Uterus (tissue), 3 donors: ENCODE measurements at regions not wholly inside any gene's neighbourhood (a gene's known extent, or its start where the extent isn't known, plus 50 kb on each side); places are given as distances from the start of the nearest gene placed in this dataset.

Experiments used
- DNase-seq, 2 donors: peaks; one replicate each; pipeline ENCODE4 v3.0.0-alpha.2; 2019 to 2020
- H3K27ac ChIP-seq, 2 donors: fragments of 200-600 bp; sonication (generic); 1 replicate in 1 of 2; 2 replicates in 1 of 2; pipeline ENCODE4 v1.5.1; 2016 to 2018
- H3K27me3 ChIP-seq, 2 donors: fragments of 200-600 bp; sonication (generic); one replicate each; pipeline ENCODE4 v1.5.1; 2018 to 2019; ENCODE audit warnings: control low read depth in 1 of 2
- H3K36me3 ChIP-seq, 2 donors: fragments of 200-600 bp; sonication (generic); one replicate each; pipeline ENCODE4 v1.5.1; 2019; ENCODE audit warnings: control low read depth in 1 of 2
- H3K4me1 ChIP-seq, 2 donors: fragments of 200-600 bp; sonication (generic); one replicate each; pipeline ENCODE4 v1.5.1; 2018 to 2019; ENCODE audit warnings: control low read depth in 1 of 2
- H3K4me3 ChIP-seq, 2 donors: fragments of 200-600 bp; sonication (generic); 1 replicate in 1 of 2; 2 replicates in 1 of 2; pipeline ENCODE4 v1.5.1; 2018 to 2019; ENCODE audit warnings: mild to moderate bottlenecking in 1 of 2
- H3K9me3 ChIP-seq, 2 donors: fragments of 200-600 bp; sonication (generic); one replicate each; pipeline ENCODE4 v1.5.1; 2019; ENCODE audit warnings: control low read depth in 1 of 2
- POLR2A ChIP-seq, 2 donors: fragments of 450-650 bp; IDR thresholded peaks; one replicate each; pipeline ENCODE4 v1.6.1; 2016; ENCODE audit warnings: antibody characterized with exemption in 2 of 2, mild to moderate bottlenecking in 1 of 2, moderate library complexity in 1 of 2
- intact Hi-C: fragments of 100-400 bp; cut with DNase I; formaldehyde crosslinking; loops from one replicate; pipeline ENCODE4 v1.15.1; 2023; ENCODE audit warnings: low total_unique reads
- TF ChIP-seq, protein P1 (sequence below), 4 experiments: fragments of 200-600 bp in 2 of 4; fragments of 450-650 bp in 2 of 4; sonication (generic) in 2 of 4; IDR thresholded peaks; one replicate each; pipeline ENCODE4 v1.5.1; 2016 to 2019; ENCODE audit warnings: antibody characterized with exemption in 4 of 4, mild to moderate bottlenecking in 2 of 4, moderate library complexity in 1 of 4
- donor health status: DM: yes; HTN: yes; CAD: no.

DNA sequence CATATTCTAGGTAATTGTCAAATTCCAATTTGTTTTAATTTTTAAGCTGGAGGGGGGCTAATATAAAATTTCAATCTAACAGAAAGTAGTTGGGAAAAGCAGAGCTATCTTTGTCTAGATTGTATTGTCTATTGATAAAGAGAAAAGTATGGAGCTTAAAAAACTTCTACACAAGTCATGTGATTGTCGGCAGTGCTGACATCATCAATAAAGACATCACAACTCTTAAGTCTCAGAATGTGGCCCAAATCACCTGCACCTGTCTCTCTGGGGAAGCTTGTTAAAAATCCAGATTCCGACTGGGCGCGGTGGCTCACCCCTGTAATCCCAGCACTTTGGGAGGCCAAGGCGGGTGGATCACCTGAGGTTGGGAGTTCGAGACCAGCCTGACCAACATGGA, 333.8 kb downstream of the RASEF start:
- Histone ChIP-seq H3K4me1 (no peaks in the 10 kb centered on the region), H3K9me3 (no peaks in the 10 kb centered on the region), H3K27ac (no peak overlapping the region), H3K4me3 (no peak overlapping the region), H3K27me3 (no peaks in the 10 kb centered on the region), H3K36me3 (no peaks in the 10 kb centered on the region)
- no peak for DNase-seq
- TF ChIP-seq, protein P1, sequence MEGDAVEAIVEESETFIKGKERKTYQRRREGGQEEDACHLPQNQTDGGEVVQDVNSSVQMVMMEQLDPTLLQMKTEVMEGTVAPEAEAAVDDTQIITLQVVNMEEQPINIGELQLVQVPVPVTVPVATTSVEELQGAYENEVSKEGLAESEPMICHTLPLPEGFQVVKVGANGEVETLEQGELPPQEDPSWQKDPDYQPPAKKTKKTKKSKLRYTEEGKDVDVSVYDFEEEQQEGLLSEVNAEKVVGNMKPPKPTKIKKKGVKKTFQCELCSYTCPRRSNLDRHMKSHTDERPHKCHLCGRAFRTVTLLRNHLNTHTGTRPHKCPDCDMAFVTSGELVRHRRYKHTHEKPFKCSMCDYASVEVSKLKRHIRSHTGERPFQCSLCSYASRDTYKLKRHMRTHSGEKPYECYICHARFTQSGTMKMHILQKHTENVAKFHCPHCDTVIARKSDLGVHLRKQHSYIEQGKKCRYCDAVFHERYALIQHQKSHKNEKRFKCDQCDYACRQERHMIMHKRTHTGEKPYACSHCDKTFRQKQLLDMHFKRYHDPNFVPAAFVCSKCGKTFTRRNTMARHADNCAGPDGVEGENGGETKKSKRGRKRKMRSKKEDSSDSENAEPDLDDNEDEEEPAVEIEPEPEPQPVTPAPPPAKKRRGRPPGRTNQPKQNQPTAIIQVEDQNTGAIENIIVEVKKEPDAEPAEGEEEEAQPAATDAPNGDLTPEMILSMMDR (IDR thresholded peaks at IDR 0.05) = no peak
- no peak for TF ChIP-seq POLR2A (IDR thresholded peaks at IDR 0.05)
- intact Hi-C loops = no loop called here

DNA sequence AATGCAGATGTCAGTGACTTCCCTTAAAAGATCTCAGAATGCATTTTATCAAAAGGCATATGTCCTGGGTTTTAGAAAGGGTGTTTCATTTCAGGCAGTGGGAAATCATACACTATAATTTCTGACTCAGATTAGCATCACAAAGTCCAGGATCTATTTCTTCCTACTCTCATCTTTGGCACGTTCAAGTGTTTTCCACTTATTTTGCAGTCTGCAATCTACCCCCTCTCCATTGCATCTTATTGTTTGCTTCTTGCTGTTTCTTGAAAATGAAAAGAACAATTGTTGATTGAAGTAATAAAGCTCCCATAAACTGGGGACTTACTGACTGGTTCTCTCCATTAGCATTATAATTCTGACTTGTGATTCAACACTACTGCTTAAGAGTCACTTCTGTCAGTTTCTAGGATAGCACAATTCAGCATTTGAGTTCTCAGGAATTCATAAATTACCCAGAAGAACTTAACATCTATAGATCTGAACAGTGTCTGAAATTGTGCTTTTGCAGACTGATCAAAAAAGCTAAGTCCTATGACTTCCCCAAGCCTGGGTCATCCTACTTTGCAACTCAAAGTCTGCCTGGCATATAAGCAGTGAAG, 332.9 kb downstream of the RASEF start:
- H3K27me3 ChIP-seq = no peaks in the 10 kb centered on the region
- H3K36me3 ChIP-seq = no peaks in the 10 kb centered on the region
- no peak overlapping the region for H3K4me3 ChIP-seq
- H3K9me3 ChIP-seq = no peaks in the 10 kb centered on the region
- TF ChIP-seq POLR2A (IDR thresholded peaks at IDR 0.05) = no peak
- TF ChIP-seq, protein P1 (IDR thresholded peaks at IDR 0.05) = no peak
- DNase-seq = no peak
- no peak overlapping the region for H3K27ac ChIP-seq
- no peaks in the 10 kb centered on the region for H3K4me1 ChIP-seq
- intact Hi-C loops = no loop called here

DNA sequence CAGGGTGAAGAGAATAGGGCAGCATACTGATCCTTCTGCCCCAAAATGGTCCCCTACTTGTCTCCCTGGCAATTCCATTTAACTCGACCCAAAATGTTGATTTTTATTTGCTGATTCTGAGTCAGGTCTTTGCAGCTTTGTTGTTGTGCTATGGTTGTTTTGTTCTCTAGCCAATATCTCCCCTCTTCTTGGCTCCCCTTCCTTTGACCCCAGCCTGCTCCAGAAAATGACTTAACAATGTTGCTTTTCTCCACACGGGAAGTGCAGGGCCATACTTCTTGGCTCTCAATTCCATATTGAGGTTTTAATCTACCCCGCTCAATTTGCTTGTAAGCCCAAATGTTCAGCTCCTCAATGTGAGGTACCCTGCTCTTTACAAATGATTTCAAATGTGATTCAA, 330.0 kb downstream of the RASEF start:
- Histone ChIP-seq H3K4me3 (no peak overlapping the region), H3K4me1 (no peaks in the 10 kb centered on the region), H3K27ac (no peak overlapping the region), H3K27me3 (no peaks in the 10 kb centered on the region), H3K9me3 (no peaks in the 10 kb centered on the region), H3K36me3 (no peaks in the 10 kb centered on the region)
- intact Hi-C loops = no loop called here
- TF ChIP-seq, protein P1 (IDR thresholded peaks at IDR 0.05) = no peak
- TF ChIP-seq POLR2A (IDR thresholded peaks at IDR 0.05) = no peak
- no peak for DNase-seq

DNA sequence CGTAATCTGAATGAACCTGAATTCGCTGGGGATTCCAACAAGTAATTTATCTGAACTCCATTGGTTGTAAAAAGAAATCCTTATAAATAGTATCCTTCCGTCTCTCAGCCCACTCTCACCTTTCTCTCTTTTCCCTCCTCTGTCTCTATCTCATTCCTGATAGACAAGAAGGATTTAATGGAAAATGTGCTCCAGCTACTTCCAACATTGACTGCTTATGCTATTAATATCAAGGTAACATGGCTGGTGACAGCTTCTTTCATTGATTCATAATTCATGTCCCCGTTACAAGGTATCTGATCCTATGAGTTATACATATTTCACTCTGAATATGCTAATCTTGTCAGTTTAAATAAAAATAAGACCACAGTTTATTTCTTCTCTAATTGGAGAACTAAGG, 326.8 kb downstream of the RASEF start:
- H3K4me3 ChIP-seq = no peak overlapping the region
- TF ChIP-seq POLR2A (IDR thresholded peaks at IDR 0.05) = no peak
- TF ChIP-seq, protein P1 (IDR thresholded peaks at IDR 0.05) = no peak
- H3K4me1 ChIP-seq = no peaks in the 10 kb centered on the region
- H3K9me3 ChIP-seq = no peaks in the 10 kb centered on the region
- H3K27ac ChIP-seq = no peak overlapping the region
- intact Hi-C loops = no loop called here
- no peak for DNase-seq
- no peaks in the 10 kb centered on the region for H3K27me3 ChIP-seq
- H3K36me3 ChIP-seq = no peaks in the 10 kb centered on the region

DNA sequence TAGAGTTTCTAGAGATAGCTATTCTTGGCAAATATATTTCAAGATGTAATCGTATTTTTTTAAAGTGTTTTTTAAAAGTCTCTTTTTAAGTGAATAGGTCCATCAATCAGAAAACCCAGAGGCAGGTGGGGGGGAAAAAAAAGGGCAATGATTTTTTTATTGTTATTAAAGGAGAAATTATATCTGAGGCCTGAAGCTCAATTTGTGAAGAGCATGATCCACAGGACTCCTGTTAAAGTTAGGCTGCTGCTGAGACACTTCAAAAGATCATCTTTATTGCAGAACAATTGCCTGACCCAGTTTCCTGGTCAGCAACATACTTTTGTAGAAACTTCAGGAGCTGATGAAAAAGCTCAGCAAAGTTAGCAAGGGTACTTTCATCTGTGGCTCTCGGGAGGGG, 326.2 kb downstream of the RASEF start:
- Histone ChIP-seq H3K36me3 (no peaks in the 10 kb centered on the region), H3K4me3 (no peak overlapping the region), H3K27ac (no peak overlapping the region), H3K27me3 (no peaks in the 10 kb centered on the region), H3K9me3 (no peaks in the 10 kb centered on the region), H3K4me1 (no peaks in the 10 kb centered on the region)
- no peak for DNase-seq
- TF ChIP-seq, protein P1 (IDR thresholded peaks at IDR 0.05) = no peak
- TF ChIP-seq POLR2A (IDR thresholded peaks at IDR 0.05) = no peak
- intact Hi-C loops = no loop called here
